GM19395 (cell line): ENCODE measurements at regions not wholly inside any gene's neighbourhood (a gene's known extent, or its start where the extent isn't known, plus 50 kb on each side); places are given as distances from the start of the nearest gene placed in this dataset.

Source experiments
- ATAC-seq: cut with Tn5 transposase; IDR thresholded peaks from one replicate; pipeline ENCODE4 v1.9.1; 2021; ENCODE audit warnings: mild to moderate bottlenecking, moderate library complexity; ENCODE audit not compliant: unreplicated experiment

DNA sequence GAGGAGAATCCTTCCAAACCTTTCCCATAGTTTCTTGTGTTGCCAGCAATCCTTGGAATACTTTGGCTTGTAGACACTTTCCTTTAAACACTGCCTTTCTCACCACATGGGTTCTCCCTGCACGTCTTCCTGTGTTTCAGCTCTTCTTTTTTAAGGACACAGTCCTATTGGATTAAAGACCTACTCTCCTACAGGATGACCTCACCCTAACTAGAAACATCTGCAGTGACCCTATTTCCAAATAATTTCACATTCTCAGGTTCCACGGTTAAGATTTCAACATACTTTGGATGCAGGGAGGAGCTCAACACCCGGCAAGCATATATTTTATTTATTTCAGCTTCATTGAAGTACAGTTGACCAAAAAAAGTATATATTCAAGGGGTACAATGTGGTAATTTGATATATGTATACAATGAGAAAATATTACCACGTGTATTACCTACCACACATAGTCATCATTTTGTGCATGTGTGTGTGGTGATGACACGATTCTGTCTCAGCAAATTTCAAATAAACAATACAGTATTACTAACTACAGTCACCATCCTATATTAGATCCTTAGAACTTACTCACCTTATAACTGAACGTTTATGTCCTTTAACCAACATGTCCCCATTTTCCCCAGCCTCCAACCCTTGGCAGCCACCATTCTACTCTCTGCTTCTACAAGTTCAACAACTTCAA lies 745.0 kb downstream of the CBLN2 start:
- ATAC-seq = no peak

DNA sequence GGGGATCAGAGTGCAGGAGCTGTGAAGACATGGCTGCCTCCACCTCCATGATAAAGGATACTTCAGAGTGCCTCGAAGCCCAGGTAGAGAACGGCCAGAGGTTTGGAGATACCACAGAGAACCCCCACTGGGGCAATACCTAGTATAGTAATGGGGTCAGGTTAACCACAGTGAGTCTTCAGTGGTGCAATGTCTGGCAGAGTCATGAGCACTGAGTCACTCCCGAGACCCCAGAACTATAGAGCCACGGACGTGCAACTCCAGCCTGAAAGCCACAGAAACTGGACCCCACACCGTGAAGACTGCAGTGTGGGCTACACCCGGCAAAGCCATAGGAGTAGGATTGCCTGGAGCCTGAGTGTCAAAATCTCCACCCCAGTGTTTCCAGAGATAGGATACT lies 746.6 kb downstream of the CBLN2 start:
- ATAC-seq = no peak

DNA sequence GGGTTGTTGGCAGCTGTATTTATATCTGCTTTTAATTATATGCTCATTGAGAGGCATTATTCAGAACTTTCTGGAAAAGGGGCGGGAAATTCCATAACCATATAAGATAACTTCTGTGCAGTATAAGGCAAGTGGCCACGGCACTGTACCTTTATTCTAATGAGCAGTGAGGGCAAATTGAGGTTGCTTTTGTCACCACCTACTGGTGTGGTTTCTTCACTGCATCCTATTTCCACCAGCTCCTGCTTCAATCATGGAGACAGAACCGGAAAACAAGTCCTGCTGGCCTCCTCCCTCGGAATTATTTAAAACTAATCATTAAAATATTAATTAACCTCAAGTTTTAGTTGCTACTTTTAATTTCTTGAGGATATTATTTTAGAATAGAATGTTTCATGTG lies 759.4 kb downstream of the CBLN2 start:
- no peak for ATAC-seq

DNA sequence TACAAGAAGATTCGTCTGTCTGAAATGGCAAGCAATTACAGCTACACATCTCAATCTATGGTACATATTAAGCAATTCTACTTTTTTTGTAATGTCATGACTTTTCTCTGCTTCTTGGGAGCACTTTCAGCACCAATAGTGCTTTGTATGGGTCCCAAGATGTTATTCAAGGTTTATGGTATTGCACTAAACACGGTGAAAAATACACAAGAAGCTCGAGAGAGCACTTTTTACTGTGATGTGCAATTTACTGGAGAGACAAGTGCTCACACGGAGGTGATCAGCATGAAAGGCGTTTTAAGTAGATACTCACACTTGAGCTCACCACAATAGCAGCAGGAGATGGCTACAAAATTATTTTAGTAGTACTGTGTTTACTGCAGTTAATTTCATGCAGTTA lies 783.6 kb downstream of the CBLN2 start:
- no peak for ATAC-seq

DNA sequence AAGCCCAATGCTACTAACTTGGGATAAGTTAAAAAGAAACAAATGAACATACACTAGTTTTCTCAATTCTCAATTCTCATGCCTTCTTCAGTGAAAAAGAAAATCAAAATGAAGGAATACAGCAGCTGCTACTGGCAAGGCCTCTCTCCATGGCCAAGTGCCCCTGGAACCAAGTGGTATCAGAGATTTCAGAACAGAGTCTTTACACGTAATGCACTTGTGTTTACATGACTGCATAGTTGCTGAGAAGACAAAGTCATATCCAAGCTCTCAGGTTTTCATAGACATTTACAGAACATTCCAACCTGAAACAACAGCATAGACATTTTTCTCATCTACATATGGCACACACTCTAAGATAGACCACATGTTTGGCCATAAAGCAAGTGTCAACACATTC lies 789.9 kb downstream of the CBLN2 start:
- no peak for ATAC-seq

DNA sequence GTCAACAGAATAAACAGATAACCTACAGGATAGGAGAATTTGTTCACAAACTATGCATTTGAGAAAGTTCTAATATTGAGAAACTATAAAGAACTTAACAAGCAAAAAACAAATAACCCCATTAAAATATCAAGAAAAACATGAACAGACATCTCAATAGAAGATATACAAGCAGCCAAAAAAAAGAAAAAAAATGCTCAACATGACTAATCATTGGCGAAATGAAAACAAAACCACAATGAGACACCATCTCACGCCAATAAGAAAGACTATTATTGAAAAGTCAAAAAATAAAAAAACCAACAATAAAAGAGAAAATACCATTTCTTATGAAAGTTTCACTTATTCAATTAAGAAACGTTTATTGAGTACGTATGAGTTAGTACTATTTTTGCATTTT lies 800.5 kb downstream of the CBLN2 start:
- ATAC-seq = no peak

DNA sequence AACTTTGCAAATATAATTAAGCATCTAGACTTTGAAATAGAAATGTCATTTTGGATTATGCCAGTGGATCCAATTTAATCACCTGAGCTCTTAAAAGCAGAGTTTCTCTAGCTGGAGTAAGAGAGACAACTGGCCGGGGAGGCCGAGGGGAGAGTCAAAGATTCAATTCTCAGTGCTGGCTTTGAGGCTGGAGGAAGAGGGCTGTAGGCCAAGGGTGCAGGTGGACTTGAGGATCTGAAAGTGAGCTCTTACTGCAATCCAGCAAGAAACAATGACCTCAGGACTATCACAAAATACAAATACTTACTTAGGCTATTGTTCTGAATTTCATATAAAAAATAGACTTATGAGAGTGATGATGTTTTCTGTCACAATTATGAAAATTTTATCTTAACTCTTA lies 814.5 kb downstream of the CBLN2 start:
- ATAC-seq = no peak

DNA sequence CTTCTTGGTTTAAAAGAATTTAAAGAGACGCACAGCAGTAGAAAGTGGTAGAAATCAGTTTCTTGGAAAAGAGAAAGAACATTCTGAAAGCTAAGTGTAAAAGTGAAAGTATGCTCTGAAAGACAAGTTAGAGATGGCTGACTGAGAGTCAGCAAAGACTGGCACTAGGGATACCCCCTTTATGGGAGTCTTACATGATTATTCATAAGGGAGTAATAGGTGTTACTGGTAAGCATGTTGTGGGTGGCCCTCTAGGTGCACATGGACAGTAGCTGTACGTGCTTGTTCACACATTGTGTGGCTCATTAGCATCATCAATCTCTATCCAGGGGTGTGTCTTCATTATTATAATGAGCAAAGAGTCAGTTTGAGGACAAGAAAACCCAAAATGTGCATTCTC lies 816.2 kb downstream of the CBLN2 start:
- ATAC-seq = no peak

DNA sequence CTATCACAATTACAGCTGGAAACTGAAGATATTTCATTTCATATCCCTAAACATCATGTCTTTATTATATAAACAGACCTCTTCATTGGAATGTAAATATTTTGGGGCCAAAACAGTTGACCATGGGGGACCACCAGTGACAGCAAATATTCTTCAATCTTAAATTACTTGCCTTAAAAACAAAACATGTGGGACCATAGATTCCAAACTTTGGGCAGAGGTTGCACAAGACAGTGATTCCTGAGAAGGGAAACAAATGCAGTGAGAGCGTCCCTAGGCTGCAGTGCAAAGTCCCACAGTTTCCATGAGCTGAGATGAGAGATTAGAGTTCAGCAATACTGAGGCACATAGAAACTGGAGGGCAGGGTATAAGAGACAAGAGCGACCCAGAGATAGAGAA lies 818.9 kb downstream of the CBLN2 start:
- no peak for ATAC-seq

DNA sequence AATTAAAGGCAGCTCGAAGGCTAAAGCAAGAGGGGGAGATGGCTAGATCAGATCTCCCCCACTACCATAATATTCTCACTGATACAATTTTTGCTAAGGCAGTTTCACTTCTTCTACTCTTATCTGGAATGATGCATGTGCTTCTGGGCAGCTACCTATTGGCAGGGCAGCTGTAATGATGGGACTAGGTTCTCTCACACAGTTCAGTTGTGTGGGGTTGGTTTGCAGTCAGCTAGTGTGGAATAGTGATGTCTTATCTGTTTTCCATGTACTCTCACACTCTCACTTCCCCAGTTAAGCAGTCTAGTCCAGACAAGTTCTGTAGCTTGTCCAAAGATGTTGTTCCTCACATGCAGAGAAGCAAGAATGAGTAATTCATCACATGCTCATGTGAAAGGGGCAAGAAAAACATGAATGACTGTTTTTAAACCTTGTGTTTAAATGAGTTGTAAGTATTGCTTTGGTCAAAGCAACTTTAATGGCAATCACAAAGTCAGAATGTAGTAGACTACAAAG lies 836.1 kb downstream of the CBLN2 start:
- ATAC-seq = no peak

DNA sequence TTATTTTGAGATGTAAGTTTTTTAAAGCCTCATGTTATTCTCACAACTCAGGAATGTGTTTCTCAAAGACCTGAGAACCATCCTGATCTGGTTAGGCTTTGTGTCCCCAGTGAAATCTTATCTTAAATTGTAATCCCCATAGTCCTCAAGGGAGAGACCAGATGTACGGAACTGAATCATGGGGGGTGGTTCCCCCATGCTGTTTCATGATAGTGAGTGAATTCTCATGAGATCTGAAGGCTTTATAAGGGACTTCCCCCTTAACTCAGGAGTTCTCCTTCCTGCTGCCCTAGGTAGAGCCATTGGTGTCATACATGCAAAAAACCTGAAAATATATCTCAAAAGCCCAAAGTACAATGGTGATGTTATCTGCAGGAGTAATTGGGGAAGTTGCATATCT lies 836.7 kb downstream of the CBLN2 start:
- no peak for ATAC-seq

DNA sequence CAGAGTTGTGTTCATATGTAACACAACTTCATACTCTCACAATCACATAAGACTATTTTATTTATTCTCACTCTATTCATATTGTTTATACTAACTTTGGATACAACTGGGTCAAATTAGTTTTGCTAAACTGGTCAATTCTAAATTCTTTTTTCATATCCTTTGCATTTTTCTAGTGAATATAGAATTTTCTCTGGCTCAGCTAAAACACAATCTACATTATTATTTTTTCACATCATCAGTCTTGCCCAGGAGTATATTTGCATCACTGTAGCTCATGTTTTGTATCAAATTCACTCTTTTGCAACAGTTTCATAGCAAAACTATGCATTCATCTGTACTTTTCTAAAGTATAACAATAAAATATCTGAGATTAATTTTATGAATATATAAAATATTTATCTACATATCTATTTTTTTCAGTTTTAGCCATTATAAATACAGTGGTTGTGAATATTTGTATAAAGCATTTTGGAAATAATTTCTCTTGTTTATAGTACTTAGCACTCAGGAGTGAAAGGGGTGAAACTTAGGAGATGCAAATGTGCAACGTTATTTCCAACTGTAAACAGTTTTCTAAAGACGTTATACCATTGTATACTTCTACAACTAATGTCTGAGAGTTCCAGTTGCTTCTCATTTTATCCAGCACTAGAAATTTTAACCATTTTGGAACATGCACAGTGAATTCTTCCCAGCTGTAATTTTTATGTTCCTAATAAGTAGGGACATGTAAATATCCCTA lies 854.6 kb downstream of the CBLN2 start:
- ATAC-seq = no peak

DNA sequence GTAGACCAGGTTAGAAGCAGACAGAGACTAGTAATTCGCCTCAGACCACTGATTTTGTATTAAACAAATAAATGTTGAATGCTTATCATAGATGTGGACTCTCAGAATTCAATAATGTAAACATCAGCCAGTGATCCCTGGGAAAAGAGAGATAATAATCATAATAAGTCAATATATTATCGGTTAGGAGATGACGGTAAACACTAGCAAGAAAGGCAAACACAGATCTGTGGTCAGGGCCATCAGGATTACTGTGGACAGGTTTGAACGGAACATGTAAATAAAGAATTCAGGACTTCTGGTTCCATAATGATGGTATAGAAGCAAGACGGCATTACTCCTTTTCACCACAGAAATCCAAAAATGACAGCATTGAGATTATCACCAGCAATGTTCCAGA lies 861.6 kb downstream of the CBLN2 start:
- ATAC-seq = no peak

DNA sequence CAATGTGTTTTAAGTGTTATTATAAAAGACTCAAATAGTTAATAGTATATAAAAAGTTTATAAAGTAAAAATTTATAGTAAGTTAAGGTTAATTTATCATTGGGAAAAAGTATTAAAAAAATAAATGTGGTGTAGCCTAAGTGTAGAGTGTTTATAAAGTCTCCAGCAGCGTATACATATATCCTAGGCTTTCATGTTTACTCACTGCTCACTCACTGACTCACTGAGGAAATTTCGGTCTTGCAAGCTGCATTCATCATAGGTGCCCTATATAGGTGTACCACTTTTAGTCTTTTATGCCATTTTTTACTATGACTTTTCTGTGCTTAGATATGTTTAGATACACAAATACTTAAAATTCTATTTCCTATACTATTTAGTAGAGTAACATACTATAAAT lies 866.0 kb downstream of the CBLN2 start:
- no peak for ATAC-seq

DNA sequence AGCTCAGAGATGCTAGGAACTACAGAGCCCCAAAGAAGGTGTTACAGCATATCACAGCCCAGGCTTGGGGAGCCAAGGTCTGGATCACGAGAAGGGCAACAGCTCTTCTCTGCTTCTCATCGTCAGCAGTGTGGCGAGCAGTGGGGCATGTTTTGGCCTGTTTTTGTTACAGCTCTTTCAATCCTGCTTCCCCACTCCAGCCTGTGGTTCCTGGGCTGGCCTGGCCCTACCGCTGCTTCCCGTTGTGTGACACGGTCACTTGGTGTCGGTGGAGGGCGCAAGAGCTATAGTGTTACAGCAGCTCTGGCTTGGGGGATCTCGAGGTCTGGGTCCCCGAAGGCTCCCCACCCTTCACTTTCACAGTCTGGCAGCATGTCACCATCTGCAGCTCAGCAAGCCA lies 870.2 kb downstream of the CBLN2 start:
- no peak for ATAC-seq

DNA sequence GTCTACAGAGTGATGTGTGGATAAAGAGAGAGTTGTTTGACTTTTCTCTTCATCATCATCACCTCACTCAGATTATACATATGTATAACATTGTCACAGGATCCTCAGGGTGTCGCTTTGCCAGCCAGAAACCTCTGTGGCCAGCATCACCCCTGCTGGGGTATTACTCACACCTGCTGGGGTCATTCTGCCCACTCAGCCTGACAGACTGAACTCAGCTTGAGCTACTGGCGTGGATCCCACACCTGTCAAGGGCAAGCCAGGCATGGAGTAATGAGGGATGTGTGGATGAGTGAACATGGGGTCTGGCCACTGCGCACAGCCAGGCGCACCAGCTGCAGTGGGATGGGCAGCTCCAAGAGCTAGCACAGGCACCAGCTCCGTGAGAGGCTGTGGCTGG lies 870.6 kb downstream of the CBLN2 start:
- ATAC-seq = no peak

DNA sequence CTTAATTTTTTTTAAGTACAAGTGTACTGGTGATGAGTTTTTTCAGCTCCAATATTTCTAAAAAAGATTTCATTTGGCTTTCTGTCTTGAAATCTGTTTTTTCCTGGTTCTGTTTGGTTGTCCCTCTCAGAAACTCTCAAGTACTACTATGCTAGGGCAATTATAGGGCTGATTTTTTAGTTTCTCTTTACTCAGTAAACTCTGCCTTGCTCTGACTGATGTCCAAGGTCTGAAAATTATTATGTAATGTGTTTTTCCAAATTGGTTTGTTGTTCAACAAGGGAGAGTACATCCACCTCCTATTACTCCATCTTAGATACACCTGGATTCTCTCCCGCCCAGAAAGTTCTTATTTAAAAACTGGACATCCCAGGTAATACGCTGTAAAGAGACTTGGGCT lies 877.7 kb downstream of the CBLN2 start:
- no peak for ATAC-seq

DNA sequence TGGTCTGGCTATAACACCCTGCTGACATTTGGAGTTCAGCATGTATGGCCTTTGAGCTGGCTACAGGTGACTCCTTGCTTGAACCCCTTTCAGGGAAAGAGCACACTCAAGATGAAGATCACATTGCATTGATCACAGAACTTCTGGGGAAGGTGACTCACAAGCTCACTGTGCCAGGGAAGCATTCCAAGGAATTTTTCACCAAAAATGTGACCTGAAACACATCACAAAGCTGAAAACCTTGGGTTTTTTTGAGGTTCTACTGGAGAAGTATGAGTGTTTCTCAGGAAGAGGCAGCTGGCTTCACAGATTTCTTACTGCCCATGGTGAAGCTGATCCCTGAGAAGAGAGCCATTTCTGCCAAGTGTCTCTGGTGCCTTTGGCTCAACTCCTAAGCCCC lies 879.0 kb downstream of the CBLN2 start:
- ATAC-seq = no peak

DNA sequence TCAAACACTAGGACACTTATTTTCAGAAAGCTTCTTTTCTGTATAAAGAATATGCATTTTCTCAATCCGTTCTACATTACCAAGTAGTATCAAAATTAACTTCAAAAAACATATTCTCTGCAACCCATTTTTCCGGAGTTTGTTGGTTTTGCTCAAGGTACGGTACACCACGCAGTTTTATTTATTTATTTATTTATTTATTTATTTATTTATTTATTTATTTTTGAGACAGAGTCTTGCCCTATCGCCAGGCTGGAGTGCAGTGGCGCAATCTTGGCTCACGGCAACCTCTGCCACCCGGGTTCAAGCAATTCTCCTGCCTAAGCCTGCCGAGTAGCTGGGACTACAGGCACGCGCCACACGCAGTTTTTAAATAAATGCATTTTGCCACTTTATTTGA lies 900.3 kb downstream of the CBLN2 start:
- no peak for ATAC-seq

DNA sequence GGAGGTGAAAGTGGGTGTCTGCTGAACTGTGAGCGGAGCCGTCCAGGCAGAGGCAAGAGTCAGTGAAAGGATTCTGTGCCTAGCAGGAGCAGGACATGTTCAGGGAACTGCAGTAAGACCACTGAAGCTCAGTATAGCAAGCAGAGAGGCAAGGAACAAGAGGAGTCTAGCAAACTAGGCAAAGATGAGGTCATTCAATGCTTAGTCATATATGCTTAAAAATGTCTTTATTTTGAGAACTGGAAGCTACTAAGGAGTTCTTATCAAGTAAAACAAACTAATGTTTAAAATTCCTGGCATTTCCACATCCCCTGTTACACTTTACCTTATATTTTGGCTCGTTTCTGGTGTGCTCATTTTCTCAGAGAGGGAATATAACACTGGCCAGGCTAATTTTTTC lies 913.4 kb downstream of the CBLN2 start:
- no peak for ATAC-seq

DNA sequence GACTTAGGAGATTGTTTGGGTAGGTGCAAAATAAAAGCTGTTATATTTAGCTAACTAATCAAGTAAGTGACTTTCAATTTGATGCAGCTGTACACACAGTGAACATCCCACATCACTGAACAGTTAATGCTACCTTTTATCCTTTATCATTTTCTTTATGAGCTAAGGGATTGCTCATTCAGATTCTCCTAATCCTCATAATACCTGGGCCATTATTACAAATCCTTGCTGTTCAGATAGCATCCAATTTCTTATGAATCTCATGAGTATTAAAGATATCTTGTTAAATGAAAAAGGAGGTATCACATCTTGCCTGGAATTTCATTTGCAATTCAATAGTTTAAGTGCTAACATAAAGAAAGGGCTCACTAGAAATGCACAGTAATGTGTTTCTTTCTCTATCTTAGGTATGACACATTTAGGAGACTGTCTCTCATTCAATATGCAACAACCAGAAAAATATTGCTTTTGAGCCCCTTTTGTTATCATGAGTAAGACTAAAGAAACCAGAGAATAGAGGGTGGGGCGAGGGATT lies 918.5 kb downstream of the CBLN2 start:
- ATAC-seq = no peak

DNA sequence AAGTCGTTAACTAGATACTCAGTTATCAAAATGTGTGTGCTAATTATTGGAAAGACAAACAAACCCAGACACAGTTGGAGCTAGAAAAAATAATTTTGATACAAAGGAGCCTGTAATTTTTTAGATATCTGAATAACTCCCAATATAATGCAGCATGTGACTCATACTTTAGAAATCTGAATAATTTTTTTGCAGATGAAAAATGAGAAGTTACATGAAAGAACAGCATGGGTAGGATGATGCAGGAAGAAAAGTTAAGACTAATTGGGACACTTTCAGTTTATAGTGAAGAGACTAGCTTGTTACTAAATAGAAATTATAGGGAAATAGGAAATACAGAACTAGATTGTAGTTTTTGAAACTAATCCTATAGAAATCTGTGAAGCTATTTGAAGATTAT lies 945.8 kb downstream of the CBLN2 start:
- ATAC-seq = no peak
